Endodermal cell (in vitro differentiated cells): ENCODE measurements at regions not wholly inside any gene's neighbourhood (a gene's known extent, or its start where the extent isn't known, plus 50 kb on each side); places are given as distances from the start of the nearest gene placed in this dataset.

Source experiments
- DNase-seq: peaks from one replicate; pipeline ENCODE4 v3.0.0-alpha.2; 2017
- H3K27ac ChIP-seq: 2 replicates; pipeline ENCODE4 v1.5.1; 2013; ENCODE audit warnings: mild to moderate bottlenecking, low read depth, low read length, moderate library complexity
- H3K27me3 ChIP-seq: 2 replicates; pipeline ENCODE4 v1.6.1; 2013; ENCODE audit warnings: mild to moderate bottlenecking, low read length, moderate library complexity; ENCODE audit not compliant: insufficient read depth, control insufficient read depth, poor library complexity, severe bottlenecking
- H3K36me3 ChIP-seq: 2 replicates; pipeline ENCODE4 v1.7.0; 2013; ENCODE audit warnings: mild to moderate bottlenecking, low read length, moderate library complexity; ENCODE audit not compliant: control insufficient read depth, insufficient read depth
- H3K4me1 ChIP-seq: one replicate; pipeline ENCODE4 v1.7.0; 2013; ENCODE audit warnings: low read length; ENCODE audit not compliant: control insufficient read depth, insufficient read depth
- H3K4me3 ChIP-seq: 2 replicates; pipeline ENCODE4 v1.5.1; 2013; ENCODE audit warnings: mild to moderate bottlenecking, low read length, moderate library complexity
- H3K9ac ChIP-seq: 2 replicates; pipeline ENCODE4 v1.6.1; 2013; ENCODE audit warnings: mild to moderate bottlenecking, low read length, moderate library complexity; ENCODE audit not compliant: poor library complexity, severe bottlenecking; ENCODE audit errors: extremely low read depth
- H3K9me3 ChIP-seq: 2 replicates; pipeline ENCODE4 v1.6.1; 2013; ENCODE audit warnings: mild to moderate bottlenecking, low read length, moderate library complexity; ENCODE audit not compliant: control insufficient read depth
- H3K27ac Mint-ChIP-seq: 2 replicates; pipeline ENCODE4 v1.8.0; 2020; ENCODE audit warnings: mixed read lengths
- H3K27me3 Mint-ChIP-seq: 2 replicates; pipeline ENCODE4 v1.8.0; 2021; ENCODE audit warnings: mild to moderate bottlenecking, mixed read lengths; ENCODE audit not compliant: insufficient read depth
- H3K36me3 Mint-ChIP-seq: 2 replicates; pipeline ENCODE4 v1.8.0; 2020; ENCODE audit warnings: low read depth, mixed read lengths
- H3K4me1 Mint-ChIP-seq: 2 replicates; pipeline ENCODE4 v1.8.0; 2020; ENCODE audit warnings: mixed read lengths
- H3K4me3 Mint-ChIP-seq: 2 replicates; pipeline ENCODE4 v1.8.0; 2020; ENCODE audit warnings: mild to moderate bottlenecking, moderate library complexity, mixed read lengths
- H3K9me3 Mint-ChIP-seq: 2 replicates; pipeline ENCODE4 v1.8.0; 2020; ENCODE audit warnings: mild to moderate bottlenecking, mixed read lengths
- WGBS, 2 experiments: methylation state at CpG; one replicate each; pipeline versions ENCODE4 v1.1.5 to v1.1.7; 2013; ENCODE audit warnings: missing lambda C conversion rate in 2 of 2, mixed read lengths in 1 of 2; ENCODE audit not compliant: insufficient coverage in 1 of 2, insufficient read length in 1 of 2; 5-methylcytosine and 5-hydroxymethylcytosine counted together
- TF ChIP-seq, protein P1 (sequence below): fragments of 200-600 bp; sonication (generic); conservative IDR thresholded peaks from 2 replicates; pipeline ENCODE4 v1.5.0; 2021; ENCODE audit warnings: antibody characterized with exemption, mild to moderate bottlenecking

DNA sequence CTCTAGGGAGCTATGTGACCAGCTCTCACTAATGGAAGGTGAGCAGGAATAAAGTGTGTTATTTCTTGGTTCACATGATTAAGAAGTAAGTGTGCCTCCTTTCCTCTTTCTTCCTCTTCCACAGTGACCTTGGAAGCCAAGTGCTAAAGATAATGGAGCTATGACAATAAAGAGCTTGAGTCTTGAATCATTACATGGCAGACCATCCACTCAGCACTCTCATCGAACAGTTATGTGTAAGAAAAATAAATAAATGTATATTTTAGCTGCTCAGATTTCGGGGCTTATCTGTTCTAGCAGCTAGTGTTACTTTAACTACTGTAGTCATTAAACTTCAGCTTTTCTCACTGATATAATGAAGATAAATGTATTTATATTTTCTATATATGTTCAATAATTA is 72.9 kb downstream of the HDGFL1 start:
- H3K36me3 ChIP-seq = no peaks in the 10 kb centered on the region
- Mint-ChIP-seq H3K27me3 (no peaks in the 10 kb centered on the region), H3K4me1 (no peaks in the 10 kb centered on the region), H3K36me3 (no peaks in the 10 kb centered on the region), H3K4me3 (no peak overlapping the region), H3K9me3 (no peaks in the 10 kb centered on the region), H3K27ac (no peak overlapping the region)
- H3K27ac ChIP-seq = no peak overlapping the region
- H3K4me1 ChIP-seq = no peaks in the 10 kb centered on the region
- H3K4me3 ChIP-seq = no peak overlapping the region
- 100% methylated on average over 2 of the region's 2 CpGs; no CpG with 5 or more reads in 1 of the 2 experiments for WGBS, 2 experiments
- no peak overlapping the region for H3K9ac ChIP-seq
- no peaks in the 10 kb centered on the region for H3K27me3 ChIP-seq
- no peak for DNase-seq
- TF ChIP-seq, protein P1, sequence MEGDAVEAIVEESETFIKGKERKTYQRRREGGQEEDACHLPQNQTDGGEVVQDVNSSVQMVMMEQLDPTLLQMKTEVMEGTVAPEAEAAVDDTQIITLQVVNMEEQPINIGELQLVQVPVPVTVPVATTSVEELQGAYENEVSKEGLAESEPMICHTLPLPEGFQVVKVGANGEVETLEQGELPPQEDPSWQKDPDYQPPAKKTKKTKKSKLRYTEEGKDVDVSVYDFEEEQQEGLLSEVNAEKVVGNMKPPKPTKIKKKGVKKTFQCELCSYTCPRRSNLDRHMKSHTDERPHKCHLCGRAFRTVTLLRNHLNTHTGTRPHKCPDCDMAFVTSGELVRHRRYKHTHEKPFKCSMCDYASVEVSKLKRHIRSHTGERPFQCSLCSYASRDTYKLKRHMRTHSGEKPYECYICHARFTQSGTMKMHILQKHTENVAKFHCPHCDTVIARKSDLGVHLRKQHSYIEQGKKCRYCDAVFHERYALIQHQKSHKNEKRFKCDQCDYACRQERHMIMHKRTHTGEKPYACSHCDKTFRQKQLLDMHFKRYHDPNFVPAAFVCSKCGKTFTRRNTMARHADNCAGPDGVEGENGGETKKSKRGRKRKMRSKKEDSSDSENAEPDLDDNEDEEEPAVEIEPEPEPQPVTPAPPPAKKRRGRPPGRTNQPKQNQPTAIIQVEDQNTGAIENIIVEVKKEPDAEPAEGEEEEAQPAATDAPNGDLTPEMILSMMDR = no peak
- H3K9me3 ChIP-seq = no peaks in the 10 kb centered on the region

DNA sequence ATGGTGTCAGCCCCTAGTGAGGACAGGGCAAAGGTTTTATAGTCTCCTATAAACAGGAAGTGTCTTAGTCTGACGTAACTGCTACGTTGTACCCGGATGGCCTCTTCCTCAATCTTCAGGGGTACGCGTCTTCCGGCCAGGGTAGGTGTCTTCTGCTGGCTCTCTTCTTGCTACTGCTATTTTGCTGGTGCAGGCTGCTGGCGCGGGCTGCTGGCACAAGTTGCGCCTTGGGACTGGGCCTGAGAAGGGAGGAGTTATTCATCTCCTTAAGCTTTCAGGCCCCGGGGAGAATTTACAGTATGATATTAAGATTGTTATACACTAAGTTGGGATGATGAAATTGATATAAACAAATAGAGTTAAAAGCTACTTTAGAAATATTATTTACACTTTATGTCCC is 74.4 kb downstream of the HDGFL1 start:
- no peak overlapping the region for H3K4me3 ChIP-seq
- no peak overlapping the region for H3K4me3 Mint-ChIP-seq
- H3K9me3 Mint-ChIP-seq = no peaks in the 10 kb centered on the region
- no peak overlapping the region for H3K9ac ChIP-seq
- H3K4me1 ChIP-seq = no peaks in the 10 kb centered on the region
- no peaks in the 10 kb centered on the region for H3K27me3 Mint-ChIP-seq
- TF ChIP-seq, protein P1 = no peak
- H3K27ac ChIP-seq = no peak overlapping the region
- H3K27ac Mint-ChIP-seq = no peak overlapping the region
- H3K4me1 Mint-ChIP-seq = no peaks in the 10 kb centered on the region
- WGBS, 2 experiments = 94% methylated on average over 10 of the region's 10 CpGs; no CpG with 5 or more reads in 1 of the 2 experiments
- no peaks in the 10 kb centered on the region for H3K27me3 ChIP-seq
- no peak for DNase-seq
- H3K36me3 Mint-ChIP-seq = no peaks in the 10 kb centered on the region
- no peaks in the 10 kb centered on the region for H3K9me3 ChIP-seq
- H3K36me3 ChIP-seq = no peaks in the 10 kb centered on the region

DNA sequence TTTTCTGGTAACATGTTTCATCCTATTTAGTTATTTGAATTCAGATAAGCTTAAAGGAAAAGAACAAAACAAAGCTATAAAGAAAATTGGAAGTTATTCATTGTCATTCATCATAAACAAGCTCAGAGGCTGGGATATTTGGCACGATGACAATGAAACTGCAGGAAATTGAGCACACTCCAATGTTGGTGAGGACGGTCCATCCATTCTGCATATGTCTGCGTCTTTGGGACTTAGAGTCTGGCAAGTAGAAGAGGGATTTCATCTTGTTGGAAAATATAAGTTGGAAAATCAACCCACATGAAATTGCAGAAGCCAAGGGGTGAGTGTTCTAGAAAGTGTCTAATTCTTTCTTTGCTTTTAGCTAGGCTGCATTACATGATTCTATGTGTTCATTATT is 78.4 kb downstream of the HDGFL1 start:
- Mint-ChIP-seq H3K4me3 (no peak overlapping the region), H3K9me3 (no peaks in the 10 kb centered on the region), H3K27ac (no peak overlapping the region), H3K4me1 (no peaks in the 10 kb centered on the region), H3K27me3 (no peaks in the 10 kb centered on the region), H3K36me3 (no peaks in the 10 kb centered on the region)
- DNase-seq = no peak
- H3K4me1 ChIP-seq = no peaks in the 10 kb centered on the region
- no peaks in the 10 kb centered on the region for H3K36me3 ChIP-seq
- H3K9ac ChIP-seq = no peak overlapping the region
- no peaks in the 10 kb centered on the region for H3K9me3 ChIP-seq
- no peak overlapping the region for H3K27ac ChIP-seq
- H3K27me3 ChIP-seq = no peaks in the 10 kb centered on the region
- no peak overlapping the region for H3K4me3 ChIP-seq
- TF ChIP-seq, protein P1 = no peak
- 92 to 100% methylated on average over 2 to 3 of the region's 3 CpGs for WGBS, 2 experiments
